GM21390 (cell line): ENCODE measurements at regions not wholly inside any gene's neighbourhood (a gene's known extent, or its start where the extent isn't known, plus 50 kb on each side); places are given as distances from the start of the nearest gene placed in this dataset.
A peak's percentile ranks its signal among the peaks of the same experiment; 100 is the strongest.
"Not testable (repeated sequence)": the region's sequence is repeated elsewhere in the genome, so short reads cannot be mapped to it uniquely, and the experiment has no call there.

Experiments
- ATAC-seq: cut with Tn5 transposase; IDR thresholded peaks from one replicate; pipeline ENCODE4 v1.9.1; 2021; ENCODE audit not compliant: unreplicated experiment

DNA sequence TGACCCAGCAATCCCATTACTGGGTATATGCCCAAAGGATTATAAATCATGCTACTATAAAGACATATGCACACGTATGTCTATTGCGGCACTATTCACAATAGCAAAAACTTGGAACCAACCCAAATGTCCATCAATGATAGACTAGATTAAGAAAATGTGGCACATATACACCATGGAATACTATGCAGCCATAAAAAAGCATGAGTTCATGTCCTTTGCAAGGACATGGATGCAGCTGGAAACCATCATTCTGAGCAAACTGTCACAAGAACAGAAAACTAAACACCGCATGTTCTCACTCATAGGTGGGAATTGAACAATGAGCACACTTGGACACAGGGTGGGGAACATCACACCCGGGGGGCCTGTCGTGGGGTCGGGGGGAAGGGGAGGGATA, 80.1 kb upstream of the TMEM170B start:
- not testable (repeated sequence) for ATAC-seq

DNA sequence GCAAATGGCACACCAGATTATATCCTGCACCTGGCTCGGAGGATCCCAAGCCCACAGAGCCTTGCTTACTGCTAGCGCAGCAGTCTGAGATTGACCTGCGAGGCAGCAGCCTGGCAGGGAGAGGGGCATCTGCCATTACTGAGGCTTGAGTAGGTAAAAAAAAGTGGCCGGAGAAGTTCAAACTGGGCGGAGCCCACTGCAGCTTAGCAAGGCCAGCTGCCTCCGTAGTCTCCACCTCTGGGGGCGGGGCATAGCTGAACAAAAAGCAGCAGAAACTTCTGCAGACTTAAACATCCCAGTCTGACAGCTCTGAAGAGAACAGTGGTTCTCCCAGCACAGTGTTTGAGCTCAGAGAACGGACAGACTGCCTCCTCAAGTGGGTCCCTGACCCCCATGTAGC, 85.4 kb upstream of the TMEM170B start:
- ATAC-seq: not testable (repeated sequence)

DNA sequence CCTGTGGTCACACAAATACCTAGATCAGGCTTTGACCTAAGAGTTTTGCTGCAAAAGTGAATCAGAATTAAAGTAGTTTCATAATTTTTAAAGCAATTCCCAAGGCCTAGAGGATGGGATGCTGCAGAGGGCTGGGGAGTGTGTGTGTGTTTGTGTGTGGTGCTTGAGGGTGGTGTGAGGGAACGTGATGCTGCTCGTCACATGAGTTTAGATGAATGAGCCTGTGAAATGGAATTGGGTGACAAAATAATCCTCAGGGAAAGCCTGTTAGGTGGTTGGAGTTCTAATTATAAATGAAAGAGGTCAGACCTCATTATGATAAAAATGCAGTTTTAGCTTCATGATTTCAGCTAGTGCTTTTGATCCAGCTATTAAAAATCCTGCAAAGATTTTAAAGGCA, 87.5 kb upstream of the TMEM170B start:
- no peak for ATAC-seq

DNA sequence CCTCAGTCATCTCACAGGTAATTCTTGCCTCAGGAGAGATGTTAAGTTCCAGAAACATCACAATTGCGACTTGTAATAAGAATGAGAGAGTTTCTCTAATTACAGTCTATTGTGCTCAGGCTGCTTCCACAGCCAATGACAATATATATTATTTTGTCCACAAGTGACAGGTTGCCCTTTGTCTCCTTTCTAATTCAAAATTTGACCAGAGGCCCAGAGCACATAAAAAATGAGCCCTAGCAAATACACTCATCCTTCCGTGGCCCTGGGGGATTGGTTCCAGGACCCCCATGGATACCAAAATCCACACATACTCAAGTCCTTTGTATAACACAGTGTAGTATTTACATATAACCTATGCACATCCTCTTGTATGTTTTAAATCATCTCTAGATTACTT, 88.1 kb upstream of the TMEM170B start:
- ATAC-seq: no peak

DNA sequence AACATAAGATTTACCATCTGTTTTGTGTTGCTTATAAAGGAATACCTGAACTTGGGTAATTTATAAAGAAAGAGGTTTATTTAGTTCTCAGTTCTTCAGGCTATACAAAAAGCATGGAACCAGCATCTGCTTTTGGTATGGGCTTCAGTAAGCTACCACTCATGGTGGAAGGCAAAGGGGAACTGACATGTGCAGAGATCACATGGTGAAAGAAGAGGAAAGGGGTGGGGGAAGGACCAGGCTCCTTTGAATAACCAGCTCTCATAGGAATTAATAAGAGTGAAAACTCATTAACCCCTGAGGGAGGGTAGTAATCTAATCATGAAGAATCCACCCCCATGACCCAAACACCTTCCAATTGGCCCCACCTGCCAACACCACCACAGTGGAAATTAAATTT, 89.5 kb upstream of the TMEM170B start:
- no peak for ATAC-seq

DNA sequence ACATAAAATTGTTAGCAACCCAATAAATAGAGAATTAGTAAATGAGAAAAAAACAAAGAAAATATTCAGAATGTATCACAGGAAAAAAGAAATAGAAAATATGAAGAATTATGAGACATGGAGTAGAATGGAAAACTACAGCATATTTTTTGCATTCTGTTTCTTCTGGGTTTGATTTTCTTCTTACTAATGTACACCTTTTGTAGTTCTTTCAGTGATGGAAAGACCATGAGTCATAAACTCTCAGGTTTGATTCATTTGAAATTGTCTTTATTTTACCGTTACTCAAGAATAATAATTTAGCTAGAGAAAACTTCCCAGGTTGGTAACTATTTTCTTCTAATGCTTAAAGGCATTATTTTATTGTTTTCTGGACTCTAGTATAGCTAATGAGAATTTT, 90.3 kb upstream of the TMEM170B start:
- no peak for ATAC-seq

DNA sequence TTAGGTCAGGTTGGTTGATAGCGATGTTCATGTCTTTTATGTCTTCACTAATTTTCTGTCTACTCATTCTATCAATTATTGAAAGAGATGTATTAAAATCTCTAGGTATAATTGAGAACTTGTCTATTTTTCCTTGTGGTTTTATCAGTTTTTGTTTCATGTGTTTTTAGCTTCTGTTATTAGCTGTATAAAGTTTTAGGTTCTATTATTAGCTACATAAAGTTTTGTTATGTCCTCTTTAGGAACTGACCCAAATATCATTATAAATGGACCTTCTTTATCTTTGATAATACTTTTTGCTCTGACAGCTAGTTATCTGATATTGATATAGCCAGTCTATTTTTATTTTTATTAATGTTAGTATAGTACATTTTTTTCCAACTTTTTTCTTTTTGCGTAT, 92.4 kb upstream of the TMEM170B start:
- peak; percentile 19 for ATAC-seq

DNA sequence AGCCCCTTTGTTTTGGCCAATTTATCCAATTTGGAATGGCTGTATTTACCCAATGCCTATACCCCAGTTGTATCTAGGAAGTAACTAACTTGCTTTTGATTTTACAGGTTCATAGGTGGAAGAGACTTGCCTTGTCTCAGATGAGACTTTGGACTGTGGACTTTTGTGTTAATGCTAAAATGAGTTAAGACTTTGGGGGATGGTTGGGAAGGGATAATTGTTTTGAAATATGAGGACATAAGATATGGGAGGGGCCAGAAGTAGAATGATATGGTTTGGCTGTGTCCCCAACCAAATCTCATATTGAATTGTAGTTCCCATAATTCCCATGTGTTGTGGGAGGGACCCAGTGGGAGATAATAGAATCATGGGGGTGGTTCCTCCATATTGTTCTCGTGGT, 94.4 kb upstream of the TMEM170B start:
- ATAC-seq: not testable (repeated sequence)

DNA sequence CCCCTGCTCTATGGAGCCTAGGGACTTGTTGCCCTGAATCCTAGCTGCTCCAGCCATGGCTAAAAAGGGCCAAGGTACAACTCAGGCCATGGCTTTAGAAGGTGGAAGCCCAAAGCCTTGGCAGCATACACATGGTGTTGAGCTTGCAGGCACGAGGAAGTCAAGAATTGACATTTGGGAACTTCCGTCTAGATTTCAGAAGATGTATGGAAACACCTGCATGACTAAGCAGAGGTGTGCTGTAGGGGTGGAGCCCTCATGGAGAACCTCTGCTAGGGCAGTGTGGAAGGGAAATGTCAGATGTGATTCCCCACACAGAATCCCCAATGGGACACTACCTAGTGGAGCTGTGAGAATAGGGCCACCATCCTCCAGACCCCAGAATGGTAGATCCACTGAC, 95.1 kb upstream of the TMEM170B start:
- no peak for ATAC-seq

DNA sequence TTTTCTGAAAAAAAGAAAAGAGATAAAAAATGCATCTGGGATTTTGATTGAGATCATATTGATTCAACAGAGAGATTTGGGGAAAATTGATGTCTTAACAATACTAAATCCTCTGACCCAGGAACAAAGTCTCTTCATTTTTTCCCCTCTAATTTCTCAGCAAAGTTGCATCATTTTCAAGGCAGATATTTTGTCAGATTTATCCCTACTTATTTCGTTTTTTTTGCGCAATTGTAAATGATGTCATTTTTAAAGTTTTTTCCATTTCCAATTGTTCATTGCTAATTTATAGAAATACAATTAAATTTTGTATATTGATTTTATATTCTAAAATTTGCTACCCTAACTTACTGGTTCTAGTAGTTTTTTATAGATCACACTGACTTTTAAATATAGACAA, 97.7 kb upstream of the TMEM170B start:
- no peak for ATAC-seq

DNA sequence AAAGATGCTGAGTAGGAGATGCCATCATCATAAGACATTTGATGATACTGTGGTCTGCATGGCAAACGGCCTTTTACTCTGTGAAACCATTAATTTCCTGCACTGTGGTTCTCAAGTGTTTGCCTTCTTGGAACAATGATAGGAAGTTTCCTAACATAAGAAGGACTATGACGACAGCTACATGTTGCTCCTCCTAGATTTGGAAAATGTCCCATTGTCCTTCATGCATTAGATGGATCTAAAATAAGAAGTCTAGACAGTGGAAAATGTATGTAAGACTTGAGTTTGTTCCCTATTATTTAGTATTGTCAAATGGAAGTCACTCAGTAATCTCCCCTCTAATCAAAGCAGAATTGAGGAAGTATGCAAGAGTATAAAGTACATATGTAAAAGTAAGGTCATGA, 98.5 kb upstream of the TMEM170B start:
- ATAC-seq: no peak

DNA sequence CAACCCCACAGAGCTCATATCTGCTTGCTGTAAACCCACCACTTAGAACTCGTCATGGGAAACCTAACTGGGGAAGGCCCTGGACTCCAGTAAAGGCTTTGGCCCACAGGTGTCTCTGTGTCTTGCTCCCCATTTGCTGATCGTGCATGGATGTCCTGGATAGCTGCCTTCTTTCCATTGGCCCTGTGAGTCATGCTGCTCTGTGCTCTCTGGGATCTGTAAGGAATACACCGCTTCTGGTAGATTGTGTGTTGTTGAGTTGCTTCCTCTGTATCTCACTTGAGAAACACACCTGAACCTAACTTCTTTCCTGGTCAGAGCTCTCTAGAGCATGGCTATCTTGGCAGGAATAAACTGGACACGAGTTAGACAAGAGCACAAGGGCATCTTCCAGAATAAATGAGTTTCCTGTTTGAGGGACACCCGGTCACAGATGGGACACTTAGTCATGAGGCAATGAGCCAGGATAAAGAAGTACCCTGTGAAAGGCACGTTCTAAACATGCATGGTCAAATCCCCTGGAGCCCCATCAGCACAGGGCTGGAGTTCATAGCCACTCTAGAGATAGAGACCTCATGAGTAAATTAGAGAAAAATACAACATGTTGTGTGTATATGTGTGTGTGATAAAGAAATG, 99.6 kb upstream of the TMEM170B start:
- ATAC-seq: no peak

DNA sequence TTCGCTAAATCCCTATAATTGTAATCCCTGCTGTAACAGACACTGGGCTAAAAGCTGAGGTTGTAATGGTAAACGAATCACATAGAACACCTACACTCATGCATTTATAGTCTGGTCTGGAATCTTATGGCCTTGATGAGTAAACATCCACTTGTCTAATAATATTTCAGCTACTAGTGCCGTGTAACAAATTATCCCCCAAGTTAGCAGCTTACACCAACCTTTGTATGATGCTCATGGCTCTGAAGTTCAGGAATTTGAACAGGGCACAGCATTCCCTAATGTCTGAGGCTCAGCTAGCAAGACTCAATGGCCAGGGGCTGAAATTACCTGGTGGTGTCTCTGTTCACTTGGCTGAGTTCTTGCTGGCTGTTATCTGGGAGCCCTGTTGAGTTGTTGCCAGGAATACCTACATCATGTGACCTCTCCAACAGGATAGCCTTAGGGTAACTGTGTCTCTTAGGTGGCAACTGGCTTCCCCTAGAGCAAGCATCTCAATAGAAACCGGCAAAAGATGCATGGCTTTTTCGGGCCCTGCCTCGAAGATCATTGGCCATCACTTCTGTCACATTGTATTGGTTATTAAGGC, 100.9 kb upstream of the TMEM170B start:
- ATAC-seq: no peak

DNA sequence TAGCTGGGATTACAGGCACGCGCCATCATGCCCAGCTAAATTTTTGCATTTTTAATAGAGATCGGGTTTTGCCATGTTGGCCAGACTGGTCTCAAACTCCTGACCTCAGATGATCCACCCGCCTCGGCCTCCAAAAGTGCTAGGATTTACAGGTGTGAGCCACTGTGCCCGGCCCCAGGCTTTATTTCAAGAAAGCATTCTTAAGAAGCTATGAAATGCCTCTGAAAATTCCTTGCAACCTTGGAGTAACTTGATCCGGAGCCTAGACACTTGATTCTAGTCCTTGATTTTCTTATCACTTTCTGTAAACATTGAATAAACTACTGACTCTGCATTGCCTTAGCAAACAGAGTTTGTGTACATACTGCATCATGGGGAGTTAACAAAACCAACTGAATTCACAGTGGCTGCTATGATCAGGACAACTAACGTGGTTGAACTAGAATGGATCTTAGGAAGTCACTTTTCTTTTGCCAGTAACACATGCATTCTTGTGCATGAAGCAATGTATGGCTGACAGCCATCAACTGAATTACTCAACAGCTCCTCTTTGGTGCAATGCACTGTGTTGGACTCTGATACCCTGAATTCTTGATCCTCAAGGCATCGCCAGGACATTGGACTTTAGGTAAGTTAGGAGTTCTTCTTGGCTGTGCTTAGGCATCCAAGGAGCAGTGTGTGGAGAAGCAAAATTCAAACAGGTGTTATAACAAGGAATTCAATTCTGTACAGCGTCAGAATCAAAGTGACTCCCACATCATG, 102.8 kb upstream of the TMEM170B start:
- no peak for ATAC-seq

DNA sequence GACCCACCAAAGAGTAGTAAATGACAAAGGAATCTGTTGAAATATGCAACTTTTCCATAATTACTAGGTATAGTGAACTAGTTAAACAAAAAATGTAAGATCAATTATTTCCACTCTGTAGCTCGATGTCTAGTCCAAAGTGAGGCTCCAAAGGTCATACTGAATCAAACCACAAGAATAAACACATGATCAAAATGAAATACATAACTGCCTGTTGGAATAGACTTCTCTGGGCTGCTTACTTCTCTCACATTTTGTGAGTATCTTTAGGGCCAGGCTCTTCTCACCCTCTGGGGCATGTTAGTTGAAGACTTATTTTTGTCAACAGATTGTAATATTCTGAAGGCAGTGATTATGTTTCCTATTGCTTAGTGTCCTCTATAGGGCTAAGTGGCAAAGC, 103.7 kb upstream of the TMEM170B start:
- ATAC-seq: no peak

DNA sequence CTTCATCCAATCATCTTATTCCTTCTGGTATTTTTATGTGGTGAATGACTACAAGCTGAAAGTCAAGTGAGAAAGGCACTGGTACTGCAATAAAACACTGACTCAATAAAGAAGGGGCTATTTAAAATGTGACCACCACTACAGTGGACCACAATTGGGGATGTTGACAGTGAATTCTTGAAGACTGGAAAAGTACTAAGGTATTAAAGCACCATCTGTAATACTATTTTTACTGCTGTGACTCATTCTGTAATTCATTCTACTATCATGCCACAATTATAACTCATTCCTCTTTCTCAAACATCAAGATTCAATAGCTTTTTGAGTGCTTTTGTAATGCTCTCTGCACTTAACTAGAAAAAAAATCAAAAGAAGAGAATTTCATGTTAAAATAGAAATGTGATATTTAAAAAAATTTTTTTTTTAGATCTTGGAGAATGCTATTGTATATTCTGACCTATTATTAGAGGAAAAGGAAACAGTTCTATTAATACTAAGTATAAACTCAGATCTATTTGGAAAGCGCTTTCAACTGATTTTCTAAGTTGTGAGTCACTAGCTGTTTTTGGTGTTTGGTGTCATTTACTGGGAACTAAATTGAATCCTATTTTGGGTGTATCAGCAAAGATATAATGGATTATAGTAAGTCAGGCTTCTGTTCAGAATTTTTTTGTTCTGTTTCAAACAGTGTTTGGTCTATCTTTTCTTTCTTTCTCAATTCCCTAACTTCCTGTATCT, 104.7 kb upstream of the TMEM170B start:
- no peak for ATAC-seq

DNA sequence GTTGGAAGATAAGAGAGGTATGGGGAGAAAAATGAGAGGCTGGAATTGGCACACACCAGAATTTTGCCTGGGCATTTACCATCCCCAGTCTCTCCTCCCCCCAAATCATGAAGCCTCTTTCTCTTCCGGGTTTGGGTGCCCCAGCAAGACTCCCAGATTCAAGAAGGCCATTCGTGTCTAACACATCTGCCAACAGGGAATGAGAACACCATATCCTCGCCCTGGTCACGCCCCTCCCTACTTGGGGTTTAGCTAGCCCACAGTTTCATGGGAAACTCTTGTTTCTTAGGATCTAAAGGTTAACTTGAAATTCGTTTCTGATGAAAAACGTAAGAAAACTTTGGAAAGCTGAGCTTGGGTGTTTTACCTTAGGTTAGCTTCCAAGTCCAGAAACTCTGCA, 105.5 kb upstream of the TMEM170B start:
- ATAC-seq: no peak

DNA sequence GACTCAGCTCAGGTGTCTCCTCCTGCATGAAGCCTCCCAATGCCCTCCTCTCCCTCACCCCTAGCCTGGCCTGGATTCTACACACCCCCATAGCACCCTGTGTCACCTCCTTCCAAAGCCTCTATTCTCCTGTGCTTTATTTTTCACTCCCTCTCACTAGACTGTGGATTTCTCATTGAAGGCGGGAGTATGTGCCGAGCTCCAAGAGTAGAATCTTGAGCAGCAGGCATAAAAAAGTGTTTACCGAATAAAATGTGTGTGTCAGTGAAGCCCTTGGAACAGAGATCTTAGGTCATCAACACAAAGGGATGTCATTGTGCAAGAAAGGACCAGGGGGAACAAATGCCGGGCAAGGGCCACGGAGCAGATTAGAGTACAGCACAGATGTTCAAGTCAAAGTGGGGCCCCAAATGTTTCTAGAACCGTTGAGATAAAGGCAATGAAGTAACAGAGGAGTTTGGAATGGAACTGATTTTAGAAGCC, 106.1 kb upstream of the TMEM170B start:
- no peak for ATAC-seq

DNA sequence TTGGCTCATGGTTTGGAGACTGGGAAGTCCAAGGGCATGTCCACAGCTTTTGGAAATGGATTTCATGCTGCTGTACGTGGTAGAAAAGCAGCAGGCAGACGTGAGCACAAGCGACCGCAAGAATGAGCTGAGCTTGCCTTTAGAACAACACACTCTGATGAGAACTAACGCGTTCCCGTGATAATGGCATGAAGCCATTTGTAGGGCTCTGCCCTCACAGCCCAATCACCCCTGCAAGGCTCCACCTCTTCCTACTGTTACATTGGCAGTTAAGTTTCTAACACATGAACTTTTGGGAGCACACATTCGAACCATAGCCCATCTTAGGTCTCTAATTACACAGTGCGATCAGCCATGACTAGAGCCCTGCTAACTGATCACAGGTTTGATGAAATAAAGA, 107.5 kb upstream of the TMEM170B start:
- ATAC-seq: no peak

DNA sequence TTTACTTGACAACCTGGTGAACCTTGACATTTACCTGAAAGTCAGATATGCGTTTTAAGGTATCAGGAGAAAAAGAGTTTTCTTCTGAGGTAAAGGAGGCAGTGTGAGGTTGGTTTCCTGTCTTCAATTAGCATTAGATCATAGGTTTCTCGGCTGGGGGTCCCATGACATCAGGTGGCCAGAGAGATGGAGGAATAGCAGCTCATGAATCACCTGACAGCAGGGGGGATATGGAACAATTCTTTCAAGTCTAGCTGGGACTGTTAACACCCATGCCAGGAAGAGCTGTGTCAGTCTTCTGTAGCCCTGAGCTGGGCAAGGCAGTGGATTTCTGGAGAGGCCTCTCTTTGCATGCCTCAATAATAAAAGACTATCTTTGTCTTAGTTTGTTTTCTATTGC, 108.0 kb upstream of the TMEM170B start:
- peak; percentile 30 for ATAC-seq

DNA sequence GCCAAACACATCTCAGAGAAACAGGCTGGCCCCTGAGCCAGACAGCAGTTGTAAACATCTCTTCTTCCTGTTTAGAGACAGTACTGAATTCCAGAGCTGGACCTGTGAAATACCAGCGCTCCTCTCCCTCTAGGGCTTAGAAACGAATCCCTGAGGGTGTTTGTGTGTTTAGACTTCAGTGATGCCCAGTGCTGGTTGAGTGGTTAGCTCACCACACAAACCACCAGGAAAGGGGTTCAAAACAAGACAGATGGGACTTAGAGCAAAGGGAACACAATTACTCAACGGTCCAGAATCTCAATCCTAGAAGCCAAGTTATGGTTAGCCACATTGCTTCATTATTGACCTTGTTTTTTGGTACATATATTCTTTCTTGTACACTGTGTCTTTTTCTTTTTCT, 108.7 kb upstream of the TMEM170B start:
- ATAC-seq: peak; percentile 62

DNA sequence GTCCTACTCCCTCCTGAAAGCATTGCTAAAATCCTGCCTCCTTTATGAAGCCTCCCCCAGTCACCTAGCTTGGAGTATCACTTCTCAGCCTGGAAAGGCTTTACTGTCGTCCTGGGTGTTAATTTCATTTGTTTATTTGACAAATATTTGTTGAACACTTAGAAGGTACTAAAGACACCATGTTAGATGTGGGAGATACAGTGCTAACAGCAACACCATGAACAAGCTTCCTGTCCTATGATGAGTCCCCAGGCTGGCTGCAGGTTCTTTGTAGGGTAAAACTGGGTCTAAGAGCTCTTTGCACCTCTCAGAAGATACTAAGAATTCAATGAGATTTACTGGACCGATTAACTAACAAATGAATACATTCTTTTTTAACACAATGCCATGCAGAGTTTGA, 109.2 kb upstream of the TMEM170B start:
- ATAC-seq: peak; percentile 31
